Smooth muscle cell (in vitro differentiated cells): ENCODE measurements at regions not wholly inside any gene's neighbourhood (a gene's known extent, or its start where the extent isn't known, plus 50 kb on each side); places are given as distances from the start of the nearest gene placed in this dataset. TPM values are rescaled to one million over a fixed set of nuclear protein-coding genes. Genes with fewer than 3 reads are reported as not detected.

Experiments
- DNase-seq: peaks from one replicate; lab custom pipeline; 2025; ENCODE audit not compliant: unreplicated experiment; lab: John Stamatoyannopoulos, UW
- H2AFZ ChIP-seq: fragments of 200-600 bp; sonication (generic); 2 replicates; pipeline ENCODE4 v1.6.0; 2016; ENCODE audit warnings: antibody characterized with exemption, low read depth, mild to moderate bottlenecking
- H3F3A ChIP-seq: fragments of 200-600 bp; sonication (generic); 2 replicates; pipeline ENCODE4 v1.6.0; 2017; ENCODE audit warnings: antibody characterized with exemption, low read depth
- H3K27ac ChIP-seq: fragments of 200-600 bp; sonication (generic); 2 replicates; pipeline ENCODE4 v1.5.1; 2016; ENCODE audit warnings: low read depth, mild to moderate bottlenecking
- H3K27me3 ChIP-seq: fragments of 200-600 bp; sonication (generic); 2 replicates; pipeline ENCODE4 v1.6.1; 2016; ENCODE audit warnings: low read depth, mild to moderate bottlenecking
- H3K36me3 ChIP-seq: fragments of 200-600 bp; sonication (generic); 2 replicates; pipeline ENCODE4 v1.5.1; 2016; ENCODE audit warnings: low read depth
- H3K4me1 ChIP-seq: fragments of 200-600 bp; sonication (generic); 2 replicates; pipeline ENCODE4 v1.5.1; 2016; ENCODE audit warnings: low read depth
- H3K4me2 ChIP-seq: fragments of 200-600 bp; sonication (generic); 2 replicates; pipeline ENCODE4 v1.6.0; 2016; ENCODE audit warnings: mild to moderate bottlenecking
- H3K4me3 ChIP-seq: fragments of 200-600 bp; sonication (generic); 2 replicates; pipeline ENCODE4 v1.5.1; 2016; ENCODE audit warnings: mild to moderate bottlenecking
- H3K79me2 ChIP-seq: fragments of 200-600 bp; sonication (generic); 2 replicates; pipeline ENCODE4 v1.6.0; 2016; ENCODE audit warnings: low read depth, mild to moderate bottlenecking
- H3K9ac ChIP-seq: fragments of 200-600 bp; sonication (generic); 2 replicates; pipeline ENCODE4 v1.6.0; 2016; ENCODE audit warnings: low read depth
- H3K9me3 ChIP-seq: fragments of 200-600 bp; sonication (generic); replicated peaks from 2 replicates; pipeline ENCODE4 v1.5.1; 2016; ENCODE audit warnings: low read depth
- H4K20me1 ChIP-seq: fragments of 200-600 bp; sonication (generic); 2 replicates; pipeline ENCODE4 v1.6.0; 2016; ENCODE audit warnings: low read depth
- WGBS: methylation state at CpG from one replicate; pipeline ENCODE4 v1.1.7; 2016; ENCODE audit warnings: low lambda C conversion rate; 5-methylcytosine and 5-hydroxymethylcytosine counted together
- small RNA-seq: library from RNA; depleted of rRNA; stranded (forward); fragments of <200 nt; gene quantifications from one replicate; pipeline ENCODE3, GENCODE V24; 2014
- TF ChIP-seq, protein P1 (sequence below): fragments of 200-600 bp; sonication (generic); IDR thresholded peaks from 2 replicates; pipeline ENCODE4 v1.5.1; 2017; ENCODE audit warnings: borderline replicate concordance, mild to moderate bottlenecking, antibody characterized with exemption; ENCODE audit not compliant: insufficient read depth, poor library complexity, severe bottlenecking

GRCh38 chrX:96224279-96224678, 460.4 kb upstream of the DIAPH2 start:
- H3K79me2 ChIP-seq: no peaks in the 10 kb centered on the region
- DNase-seq: no peak
- H3K36me3 ChIP-seq: no peaks in the 10 kb centered on the region
- no peaks in the 10 kb centered on the region for H3K27me3 ChIP-seq
- no peak overlapping the region for H2AFZ ChIP-seq
- H4K20me1 ChIP-seq: no peaks in the 10 kb centered on the region
- no peak overlapping the region for H3K4me2 ChIP-seq
- H3K27ac ChIP-seq: no peak overlapping the region
- no peaks in the 10 kb centered on the region for H3K4me1 ChIP-seq
- TF ChIP-seq, protein P1, sequence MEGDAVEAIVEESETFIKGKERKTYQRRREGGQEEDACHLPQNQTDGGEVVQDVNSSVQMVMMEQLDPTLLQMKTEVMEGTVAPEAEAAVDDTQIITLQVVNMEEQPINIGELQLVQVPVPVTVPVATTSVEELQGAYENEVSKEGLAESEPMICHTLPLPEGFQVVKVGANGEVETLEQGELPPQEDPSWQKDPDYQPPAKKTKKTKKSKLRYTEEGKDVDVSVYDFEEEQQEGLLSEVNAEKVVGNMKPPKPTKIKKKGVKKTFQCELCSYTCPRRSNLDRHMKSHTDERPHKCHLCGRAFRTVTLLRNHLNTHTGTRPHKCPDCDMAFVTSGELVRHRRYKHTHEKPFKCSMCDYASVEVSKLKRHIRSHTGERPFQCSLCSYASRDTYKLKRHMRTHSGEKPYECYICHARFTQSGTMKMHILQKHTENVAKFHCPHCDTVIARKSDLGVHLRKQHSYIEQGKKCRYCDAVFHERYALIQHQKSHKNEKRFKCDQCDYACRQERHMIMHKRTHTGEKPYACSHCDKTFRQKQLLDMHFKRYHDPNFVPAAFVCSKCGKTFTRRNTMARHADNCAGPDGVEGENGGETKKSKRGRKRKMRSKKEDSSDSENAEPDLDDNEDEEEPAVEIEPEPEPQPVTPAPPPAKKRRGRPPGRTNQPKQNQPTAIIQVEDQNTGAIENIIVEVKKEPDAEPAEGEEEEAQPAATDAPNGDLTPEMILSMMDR: no peak
- H3K4me3 ChIP-seq: no peak overlapping the region
- 75% methylated on average over 3 of the region's 3 CpGs for WGBS
- no peak overlapping the region for H3K9ac ChIP-seq
- no peaks in the 10 kb centered on the region for H3F3A ChIP-seq
- no peaks in the 10 kb centered on the region for H3K9me3 ChIP-seq

DNA sequence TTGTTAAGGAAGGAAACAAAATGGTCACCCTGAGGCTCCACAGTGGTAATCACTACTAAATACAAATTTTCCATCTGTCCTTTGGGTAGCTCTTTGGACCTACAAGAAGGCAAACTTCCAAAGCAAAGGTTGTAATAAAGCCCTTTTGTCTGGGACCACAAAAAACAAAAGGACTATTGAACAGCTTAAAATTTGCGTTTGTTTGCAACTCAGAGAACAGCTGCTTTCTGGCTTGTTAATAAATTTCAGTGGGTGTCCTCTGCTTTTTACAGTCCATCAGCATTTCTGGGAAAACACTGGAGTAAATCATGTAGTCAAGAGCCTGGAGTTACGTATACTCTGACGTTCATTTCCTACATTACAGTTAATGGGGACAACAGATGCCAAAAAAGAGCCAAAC, 439.7 kb upstream of the DIAPH2 start:
- H3K79me2 ChIP-seq: no peaks in the 10 kb centered on the region
- TF ChIP-seq, protein P1: no peak
- no peak overlapping the region for H3K9ac ChIP-seq
- 40% methylated on average over 3 of the region's 3 CpGs for WGBS
- peak overlapping the region; percentile 2 for H3K4me2 ChIP-seq
- no peaks in the 10 kb centered on the region for H4K20me1 ChIP-seq
- DNase-seq: no peak
- peak overlapping the region; percentile 11 for H2AFZ ChIP-seq
- H3F3A ChIP-seq: no peaks in the 10 kb centered on the region
- H3K4me3 ChIP-seq: no peak overlapping the region
- H3K36me3 ChIP-seq: no peaks in the 10 kb centered on the region
- no peaks in the 10 kb centered on the region for H3K4me1 ChIP-seq
- no peaks in the 10 kb centered on the region for H3K27me3 ChIP-seq
- no peak overlapping the region for H3K27ac ChIP-seq
- H3K9me3 ChIP-seq: no peaks in the 10 kb centered on the region

DNA sequence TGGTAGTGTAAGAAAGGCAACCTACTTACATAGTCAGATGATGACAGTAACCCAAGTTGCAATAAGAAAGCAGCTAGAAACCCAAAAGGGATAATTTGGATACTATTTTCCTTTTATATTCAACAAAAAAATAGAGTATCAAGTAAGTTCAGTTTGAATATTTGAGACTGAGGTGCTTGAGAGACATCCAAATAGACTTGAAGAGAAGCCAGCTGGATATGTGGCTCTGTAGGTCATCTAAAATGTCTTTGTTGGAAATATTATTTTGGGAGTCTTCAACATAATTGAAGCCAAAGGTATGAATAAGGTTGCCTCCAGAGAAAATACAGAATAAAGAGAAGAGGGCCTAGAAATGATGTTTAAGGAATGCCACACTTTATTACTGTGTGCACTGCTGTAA, 438.2 kb upstream of the DIAPH2 start:
- Histone ChIP-seq H3F3A (no peaks in the 10 kb centered on the region), H3K27ac (no peak overlapping the region), H3K36me3 (no peaks in the 10 kb centered on the region), H3K4me2 (no peak overlapping the region), H3K9ac (no peak overlapping the region), H3K79me2 (no peaks in the 10 kb centered on the region), H4K20me1 (no peaks in the 10 kb centered on the region), H2AFZ (peak overlapping the region; percentile 27), H3K9me3 (no peaks in the 10 kb centered on the region), H3K4me1 (no peaks in the 10 kb centered on the region), H3K4me3 (no peak overlapping the region), H3K27me3 (no peaks in the 10 kb centered on the region)
- no peak for DNase-seq
- TF ChIP-seq, protein P1: no peak

Small RNA genes in the stretch of these regions (small RNA-seq; reads per million reads assigned to genes)
- gene AL022161.1 (not detected), gene RN7SL379P (not detected), gene RNA5SP510 (not detected), gene RPS29P28 (not detected)
